NCI-H524 (cell line): ENCODE measurements at regions not wholly inside any gene's neighbourhood (a gene's known extent, or its start where the extent isn't known, plus 50 kb on each side); places are given as distances from the start of the nearest gene placed in this dataset.
"Not testable (repeated sequence)": the region's sequence is repeated elsewhere in the genome, so short reads cannot be mapped to it uniquely, and the experiment has no call there.

Experiments
- DNase-seq, 2 experiments: peaks; one replicate each; lab custom pipeline; 2025; lab: John Stamatoyannopoulos, UW

- no peak for DNase-seq
These were observed 85.2 kb downstream of the POLR1F start for GRCh38 chr7:19623676-19624075.

DNA sequence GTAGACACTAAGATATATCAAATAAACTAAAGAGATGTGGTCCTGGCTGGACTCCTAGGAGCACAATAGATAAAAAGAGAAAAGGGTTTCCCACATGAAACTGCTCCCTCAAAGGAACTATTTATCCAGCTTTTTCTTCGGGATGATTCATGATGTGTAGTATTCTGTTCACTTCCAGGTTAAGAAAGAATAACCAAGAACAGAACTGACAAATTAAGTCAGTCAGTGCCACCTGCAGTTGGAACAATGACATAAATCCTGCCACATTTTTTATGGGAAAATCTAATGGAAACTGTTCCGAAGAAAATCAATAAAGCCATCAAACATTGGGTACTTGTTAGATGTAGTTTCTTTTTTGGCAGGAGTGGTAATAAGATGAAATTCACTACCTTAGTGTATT, 87.1 kb downstream of the POLR1F start:
- peak in 1 of 2 experiments; percentile 2 for DNase-seq

GRCh38 chr7:19620470-19620869, 88.4 kb downstream of the POLR1F start:
- no peak for DNase-seq

- no peak for DNase-seq
These were observed 89.7 kb downstream of the POLR1F start for GRCh38 chr7:19619122-19619521.

DNA sequence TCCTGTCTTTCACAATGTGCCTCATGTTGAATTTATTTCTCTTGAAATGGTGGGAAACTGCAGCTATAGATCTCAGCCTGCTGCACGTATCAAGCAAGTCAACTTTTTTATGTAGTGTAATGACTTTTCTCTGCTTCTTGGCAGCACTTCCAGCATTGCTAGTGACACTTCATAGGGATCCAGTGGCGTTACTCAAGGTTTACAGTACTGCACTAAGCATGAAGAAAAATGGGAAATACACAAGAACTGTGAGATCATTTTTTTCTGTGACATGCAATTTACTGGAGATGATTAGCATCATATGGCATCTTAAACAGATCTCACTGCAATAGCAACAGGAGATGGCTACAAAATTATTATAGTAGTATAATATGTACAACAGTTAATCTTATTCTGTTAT, 90.9 kb downstream of the POLR1F start:
- DNase-seq, result no peak

DNA sequence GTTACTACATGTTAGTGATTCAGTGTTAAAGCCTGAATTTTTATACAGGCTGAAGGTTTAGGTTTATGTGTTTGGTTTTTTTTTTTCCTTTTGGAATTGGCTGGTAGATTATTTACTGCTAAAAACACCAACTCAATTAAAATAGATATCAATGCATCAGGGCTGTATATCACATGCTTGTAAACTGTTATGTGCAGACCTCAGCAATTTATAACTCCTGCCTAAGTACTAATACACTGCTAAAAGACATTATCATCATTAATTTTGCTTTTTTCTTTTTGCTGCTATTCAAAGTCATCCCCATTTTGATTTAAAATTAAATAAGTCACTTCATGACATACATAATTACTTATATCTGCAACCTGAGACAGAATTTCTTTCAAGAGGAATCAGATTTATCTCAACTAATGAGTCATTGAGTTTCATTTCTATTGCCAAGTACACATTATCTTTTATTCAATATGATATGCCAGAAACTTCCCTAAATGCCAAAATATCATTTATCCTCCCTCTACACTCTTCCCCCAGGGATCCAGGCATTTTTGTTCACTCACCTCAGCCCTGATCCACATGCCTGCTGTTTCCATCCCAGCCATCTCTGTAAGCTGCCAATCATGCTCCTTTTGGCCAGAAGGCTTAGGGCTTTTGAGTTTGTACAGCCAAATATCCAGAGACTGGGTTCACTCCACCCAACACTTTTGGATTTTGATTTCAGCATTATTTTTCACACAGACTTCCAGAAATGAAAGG, 98.5 kb downstream of the POLR1F start:
- peak in 1 of 2 experiments; percentile 1 for DNase-seq

GRCh38 chr7:19589446-19589845, 119.4 kb downstream of the POLR1F start:
- no peak for DNase-seq

- no peak for DNase-seq
These were observed 121.5 kb downstream of the POLR1F start for GRCh38 chr7:19587291-19587690.

GRCh38 chr7:19585761-19586160, 123.1 kb downstream of the POLR1F start:
- DNase-seq, result no peak

DNA sequence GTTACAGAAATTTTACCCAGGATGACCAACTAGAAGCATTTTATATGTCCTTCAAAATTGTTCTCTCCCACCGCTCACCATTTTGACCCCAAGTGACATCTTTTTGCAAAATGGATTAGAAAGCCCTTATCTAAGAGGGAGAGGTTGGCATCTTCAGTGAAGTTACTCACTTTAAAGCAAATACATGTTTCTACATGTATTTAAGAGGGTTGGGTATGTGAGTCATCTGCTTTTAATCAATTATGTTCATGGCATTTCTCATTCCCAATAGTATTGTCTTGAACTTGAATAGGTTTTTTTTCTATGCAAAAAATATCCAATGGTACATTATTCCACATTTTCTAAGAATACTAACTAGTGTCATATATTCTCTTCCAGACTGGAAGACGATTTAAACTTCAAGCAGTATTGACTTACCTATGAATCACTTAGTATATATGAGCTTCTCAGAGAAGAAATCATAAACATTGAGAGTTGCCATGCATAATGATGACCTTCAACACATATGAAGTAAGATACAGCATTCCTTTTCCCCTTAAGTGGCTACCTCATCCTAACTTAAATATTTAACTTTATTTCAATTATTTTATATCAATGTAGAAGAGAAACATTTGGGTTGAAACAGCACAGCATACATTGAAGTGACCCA, 132.8 kb downstream of the POLR1F start:
- no peak for DNase-seq

GRCh38 chr7:19574131-19574530, 134.7 kb downstream of the POLR1F start:
- DNase-seq, result no peak

DNA sequence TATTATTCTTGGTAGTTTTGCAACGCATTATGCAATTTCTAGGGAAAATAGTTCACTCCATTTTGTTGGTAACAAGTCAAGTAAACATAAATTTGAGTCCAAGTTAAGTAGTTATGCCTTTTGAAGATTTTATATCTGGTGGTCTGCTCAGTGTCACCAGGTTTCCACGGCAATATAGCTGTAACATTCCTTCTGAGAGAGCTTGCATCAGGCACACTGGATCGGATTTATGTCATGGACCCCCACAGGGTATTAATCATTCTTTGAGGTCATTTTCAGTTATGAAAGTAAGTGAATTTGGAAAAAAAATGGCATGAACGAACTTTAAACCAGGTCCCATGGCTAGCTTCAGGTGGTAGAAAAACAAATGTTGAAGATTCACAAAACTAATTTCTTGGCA, 136.3 kb downstream of the POLR1F start:
- no peak for DNase-seq

DNA sequence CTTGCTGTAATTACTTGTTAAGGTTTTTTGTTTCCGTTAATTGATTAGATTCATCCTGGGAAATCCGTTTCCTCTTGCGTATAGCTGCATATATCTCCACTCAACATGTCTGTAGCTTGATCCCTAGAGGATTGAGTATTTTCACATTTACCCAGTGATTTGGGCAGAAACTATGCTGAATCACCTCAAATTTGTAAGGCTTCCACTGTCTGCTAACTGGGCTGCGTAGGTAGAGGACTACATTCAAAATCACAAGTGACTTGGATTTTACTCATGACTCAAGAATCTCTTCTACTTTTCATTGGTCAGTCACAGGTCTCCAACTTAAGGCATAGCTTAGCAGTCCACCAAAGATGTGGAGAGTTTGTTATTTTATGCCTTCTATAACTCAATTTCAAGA, 141.8 kb downstream of the POLR1F start:
- DNase-seq, result no peak

GRCh38 chr7:19565602-19566001, 143.2 kb downstream of the POLR1F start:
- DNase-seq, result no peak

GRCh38 chr7:19561121-19561805, 147.6 kb downstream of the POLR1F start:
- DNase-seq, result no peak

DNA sequence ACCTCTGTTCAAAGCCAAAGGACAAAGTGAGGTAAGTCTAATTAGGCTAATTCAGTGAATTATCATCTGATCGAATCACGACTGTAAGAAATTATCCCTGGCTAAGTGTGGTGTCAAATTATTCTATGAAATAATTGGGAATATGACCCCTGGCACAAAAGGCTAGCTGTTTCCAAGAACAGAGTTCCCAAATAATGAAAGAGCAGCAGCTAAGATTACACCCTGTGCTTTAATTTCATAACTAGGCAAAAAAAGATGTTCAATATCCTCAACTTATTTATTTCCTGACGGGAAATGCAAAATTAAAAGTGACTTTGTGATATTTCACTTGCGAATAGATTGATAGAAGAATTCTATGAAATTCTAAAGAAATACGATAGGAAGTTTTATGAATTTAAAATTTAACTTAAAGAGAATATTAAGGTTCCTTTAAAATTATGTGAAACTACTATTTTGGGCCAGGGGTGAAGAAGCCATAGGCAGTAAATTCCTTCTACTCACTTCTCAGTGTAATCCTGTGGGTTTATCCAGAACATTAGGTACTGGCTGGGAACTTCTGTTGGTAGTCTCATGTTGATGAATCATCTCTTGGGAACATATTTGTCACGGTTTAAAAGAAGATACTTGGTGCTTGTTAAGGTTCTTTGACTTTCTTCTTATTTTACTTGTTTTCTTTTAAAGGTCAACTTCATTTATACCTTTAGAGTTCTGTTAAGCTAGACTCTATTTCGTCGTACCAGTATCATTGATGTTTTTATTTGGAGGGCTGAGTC, 148.5 kb downstream of the POLR1F start:
- peak in 1 of 2 experiments; percentile 9 for DNase-seq

DNA sequence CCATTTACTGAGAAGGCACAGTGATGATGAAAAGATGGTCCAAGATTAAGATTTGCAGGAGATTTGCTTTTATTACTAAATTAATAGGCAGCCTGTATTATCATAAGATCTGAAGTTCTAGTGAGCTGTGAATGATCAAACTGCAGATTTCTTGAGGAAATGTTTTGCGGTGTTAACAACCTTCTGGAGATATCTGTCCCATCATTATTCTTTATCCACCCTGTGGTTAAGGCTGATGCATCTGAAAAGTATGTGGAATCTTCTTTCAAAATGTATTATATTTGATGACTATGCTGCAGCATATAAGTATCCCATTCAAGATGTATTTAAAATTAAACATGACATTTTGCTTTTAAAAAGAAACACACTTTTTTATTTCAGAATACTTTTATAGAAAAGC, 150.3 kb downstream of the POLR1F start:
- DNase-seq, result no peak

- no peak for DNase-seq
These were observed 150.9 kb downstream of the POLR1F start for GRCh38 chr7:19557726-19558465.

DNA sequence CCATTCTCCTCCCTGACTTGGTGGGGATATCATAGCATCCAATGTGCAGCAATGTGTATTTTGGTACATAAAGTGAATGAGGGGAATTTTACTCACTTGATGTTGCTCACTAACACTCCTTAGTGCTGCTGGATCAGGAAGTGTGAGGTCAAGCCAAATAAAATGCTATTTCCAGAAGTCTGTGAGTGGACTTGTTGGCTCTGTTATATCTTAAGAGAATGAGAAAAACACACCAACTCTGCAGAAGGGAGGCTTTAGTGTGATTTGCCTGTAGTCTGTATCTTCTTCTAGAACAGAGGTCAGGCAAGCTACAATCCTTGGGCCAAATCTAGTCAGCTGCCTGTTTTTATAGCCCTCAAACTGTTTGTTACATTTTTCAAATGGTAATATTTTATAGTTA, 154.3 kb downstream of the POLR1F start:
- DNase-seq, result no peak

DNA sequence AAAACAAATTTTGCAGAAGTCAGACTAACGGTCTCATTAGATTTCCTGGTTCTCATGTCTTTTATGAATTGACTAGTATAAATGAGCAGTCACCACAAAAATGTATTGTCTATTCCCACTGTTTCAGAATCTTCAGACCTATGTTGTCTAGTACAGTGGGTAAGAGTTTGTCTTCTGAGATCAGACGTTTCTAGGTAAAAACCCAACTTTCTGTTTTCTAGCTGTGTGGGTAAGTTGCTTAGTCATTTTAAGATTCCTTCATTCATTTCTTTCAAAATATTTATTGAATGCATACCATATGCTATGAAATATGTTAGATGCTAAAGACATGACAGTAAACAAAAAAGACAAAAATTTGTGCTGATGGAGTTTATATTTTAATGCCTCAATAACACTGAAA, 156.3 kb downstream of the POLR1F start:
- DNase-seq, result no peak

GRCh38 chr7:19549246-19549645, 159.6 kb downstream of the POLR1F start:
- not testable (repeated sequence) for DNase-seq

DNA sequence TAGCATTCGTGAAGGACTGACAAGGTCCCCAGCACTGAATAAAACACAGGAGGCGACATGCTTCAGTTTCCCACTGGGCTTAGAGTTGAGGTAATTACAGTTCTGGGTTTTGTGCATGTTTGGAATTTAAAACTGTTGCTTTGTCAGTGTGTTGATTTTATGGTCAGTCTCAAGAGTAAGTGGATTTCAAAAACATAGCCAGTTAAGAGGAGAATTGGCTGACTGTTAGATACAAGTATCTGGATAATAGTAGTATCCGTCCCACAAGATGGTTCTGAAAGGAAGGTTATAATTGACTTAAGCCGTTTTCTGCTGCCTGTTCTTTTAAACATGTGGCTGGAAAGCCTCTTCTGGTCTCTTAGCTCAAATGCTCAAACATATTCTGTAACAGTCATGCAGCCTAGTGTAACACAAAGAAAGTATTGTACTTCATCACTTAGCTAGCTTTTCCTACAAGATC, 170.9 kb downstream of the POLR1F start:
- no peak for DNase-seq
